H9 (cell line): ENCODE measurements at regions not wholly inside any gene's neighbourhood (a gene's known extent, or its start where the extent isn't known, plus 50 kb on each side); places are given as distances from the start of the nearest gene placed in this dataset.

ENCODE experiments used
- DNase-seq: peaks from one replicate; pipeline ENCODE4 v3.0.0-alpha.2; 2017
- H2AFZ ChIP-seq: one replicate; pipeline ENCODE4 v1.6.1; 2013; ENCODE audit warnings: mild to moderate bottlenecking, low read length, control low read depth, moderate library complexity
- H2AK5ac ChIP-seq: 2 replicates; pipeline ENCODE4 v1.6.1; 2013; ENCODE audit warnings: low read length, control low read depth, mixed read lengths; ENCODE audit not compliant: insufficient read length
- H2BK120ac ChIP-seq: one replicate; pipeline ENCODE4 v1.6.1; 2013; ENCODE audit warnings: low read depth, mild to moderate bottlenecking, low read length, control low read depth, inconsistent platforms; ENCODE audit not compliant: poor library complexity, severe bottlenecking
- H2BK12ac ChIP-seq: 2 replicates; pipeline ENCODE4 v1.6.1; 2013; ENCODE audit warnings: low read length, control low read depth, mixed read lengths, low read depth; ENCODE audit not compliant: insufficient read length
- H2BK15ac ChIP-seq: 2 replicates; pipeline ENCODE4 v1.6.1; 2013; ENCODE audit warnings: low read depth, low read length, control low read depth
- H2BK20ac ChIP-seq: one replicate; pipeline ENCODE4 v1.6.1; 2013; ENCODE audit warnings: low read depth, mild to moderate bottlenecking, low read length, control low read depth, inconsistent platforms; ENCODE audit not compliant: poor library complexity, severe bottlenecking
- H2BK5ac ChIP-seq: 2 replicates; pipeline ENCODE4 v1.6.1; 2013; ENCODE audit warnings: low read length, control low read depth, mixed read lengths; ENCODE audit not compliant: insufficient read length
- H3K14ac ChIP-seq: 2 replicates; pipeline ENCODE4 v1.6.1; 2013; ENCODE audit warnings: low read length, control low read depth; ENCODE audit not compliant: insufficient read depth
- H3K18ac ChIP-seq: 2 replicates; pipeline ENCODE4 v1.6.1; 2013; ENCODE audit warnings: low read depth, mild to moderate bottlenecking, mixed read lengths, low read length, control low read depth; ENCODE audit not compliant: insufficient read length
- H3K23ac ChIP-seq: 2 replicates; pipeline ENCODE4 v1.6.1; 2013; ENCODE audit warnings: low read length, control low read depth, mixed read lengths, low read depth; ENCODE audit not compliant: insufficient read length
- H3K23me2 ChIP-seq: 2 replicates; pipeline ENCODE4 v1.6.1; 2013; ENCODE audit warnings: low read depth, mild to moderate bottlenecking, mixed read lengths, low read length, control low read depth; ENCODE audit not compliant: insufficient read length, poor library complexity, severe bottlenecking
- H3K27ac ChIP-seq: 2 replicates; pipeline ENCODE4 v1.5.1; 2013; ENCODE audit warnings: low read length, control low read depth, mixed read lengths, low read depth; ENCODE audit not compliant: insufficient read length
- H3K27me3 ChIP-seq: 2 replicates; pipeline ENCODE4 v1.6.1; 2013; ENCODE audit warnings: low read length, control low read depth, inconsistent platforms; ENCODE audit not compliant: insufficient read depth
- H3K4ac ChIP-seq: 2 replicates; pipeline ENCODE4 v1.6.1; 2013; ENCODE audit warnings: low read depth, mild to moderate bottlenecking, control low read depth, inconsistent platforms, low read length, moderate library complexity
- H3K4me1 ChIP-seq: 2 replicates; pipeline ENCODE4 v1.6.1; 2013; ENCODE audit warnings: low read length, control low read depth, inconsistent platforms; ENCODE audit not compliant: insufficient read depth
- H3K4me2 ChIP-seq: 2 replicates; pipeline ENCODE4 v1.6.1; 2013; ENCODE audit warnings: low read length, control low read depth, mixed read lengths; ENCODE audit not compliant: insufficient read length, insufficient read depth
- H3K56ac ChIP-seq: 2 replicates; pipeline ENCODE4 v1.6.1; 2013; ENCODE audit warnings: low read depth, mild to moderate bottlenecking, mixed read lengths, low read length, control low read depth; ENCODE audit not compliant: insufficient read length
- H3K79me1 ChIP-seq: 2 replicates; pipeline ENCODE4 v1.6.1; 2013; ENCODE audit warnings: low read depth, mild to moderate bottlenecking, moderate library complexity, low read length, control low read depth, inconsistent platforms; ENCODE audit not compliant: insufficient read depth, poor library complexity, severe bottlenecking
- H3K79me2 ChIP-seq: 2 replicates; pipeline ENCODE4 v1.6.1; 2013; ENCODE audit warnings: low read length, control low read depth, inconsistent platforms; ENCODE audit not compliant: insufficient read depth
- H3K9ac ChIP-seq: 2 replicates; pipeline ENCODE4 v1.6.1; 2013; ENCODE audit warnings: low read length, control low read depth, mixed read lengths; ENCODE audit not compliant: insufficient read length; ENCODE audit errors: extremely low read depth
- H3K9me3 ChIP-seq: one replicate; pipeline ENCODE4 v1.6.1; 2013; ENCODE audit warnings: low read depth, low read length, inconsistent platforms; ENCODE audit not compliant: control insufficient read depth
- H3T11ph ChIP-seq: one replicate; pipeline ENCODE4 v1.6.1; 2013; ENCODE audit warnings: mild to moderate bottlenecking, low read length, control low read depth, inconsistent platforms
- H4K20me1 ChIP-seq: one replicate; pipeline ENCODE4 v1.6.1; 2013; ENCODE audit not compliant: control insufficient read depth, insufficient read length, insufficient read depth
- H4K5ac ChIP-seq: 2 replicates; pipeline ENCODE4 v1.6.1; 2013; ENCODE audit warnings: low read depth, mild to moderate bottlenecking, mixed read lengths, low read length, control low read depth; ENCODE audit not compliant: insufficient read length
- H4K8ac ChIP-seq: replicated peaks from 2 replicates; pipeline ENCODE4 v1.6.1; 2013; ENCODE audit warnings: low read length, control low read depth, mixed read lengths, low read depth; ENCODE audit not compliant: insufficient read length
- H4K91ac ChIP-seq: 2 replicates; pipeline ENCODE4 v1.6.1; 2013; ENCODE audit warnings: low read depth, mild to moderate bottlenecking, moderate library complexity, mixed read lengths, low read length, control low read depth; ENCODE audit not compliant: insufficient read length
- H3K27ac Mint-ChIP-seq, 3 experiments: 2 replicates in 2 of 3; 3 replicates in 1 of 3; pipeline ENCODE4 v1.8.0; 2020 to 2021; ENCODE audit warnings: mixed read lengths in 3 of 3, mild to moderate bottlenecking in 1 of 3, moderate library complexity in 1 of 3
- H3K27me3 Mint-ChIP-seq: 2 replicates; pipeline ENCODE4 v1.8.0; 2021; ENCODE audit warnings: low read depth, mild to moderate bottlenecking, moderate library complexity, mixed read lengths
- H3K36me3 Mint-ChIP-seq, 3 experiments: 2 replicates in 2 of 3; 3 replicates in 1 of 3; pipeline ENCODE4 v1.8.0; 2020 to 2021; ENCODE audit warnings: low read depth in 3 of 3, mixed read lengths in 3 of 3; ENCODE audit not compliant: insufficient read depth in 1 of 3
- H3K4me1 Mint-ChIP-seq, 2 experiments: 2 replicates each; pipeline ENCODE4 v1.8.0; 2020; ENCODE audit warnings: mixed read lengths in 2 of 2
- H3K4me3 Mint-ChIP-seq, 2 experiments: 2 replicates in 1 of 2; 3 replicates in 1 of 2; pipeline ENCODE4 v1.8.0; 2020 to 2021; ENCODE audit warnings: mild to moderate bottlenecking in 2 of 2, mixed read lengths in 2 of 2, moderate library complexity in 1 of 2
- H3K9me3 Mint-ChIP-seq, 2 experiments: 2 replicates in 1 of 2; 3 replicates in 1 of 2; pipeline ENCODE4 v1.8.0; 2020; ENCODE audit warnings: mild to moderate bottlenecking in 2 of 2, mixed read lengths in 2 of 2, moderate library complexity in 1 of 2
- WGBS: extraction: QIAGEN DNeasy Blood & Tissue Kit; methylation state at CpG from one replicate; pipeline ENCODE4 v1.1.7; 2013; ENCODE audit warnings: missing lambda C conversion rate, low lambda C conversion rate, mixed read lengths; ENCODE audit not compliant: insufficient read length; ENCODE audit errors: extremely low coverage; 5-methylcytosine and 5-hydroxymethylcytosine counted together
- TF ChIP-seq, protein P1 (sequence below): fragments of 200-600 bp; sonication (generic); conservative IDR thresholded peaks from 3 replicates; pipeline ENCODE4 v1.8.0; 2021; ENCODE audit warnings: antibody characterized with exemption, mild to moderate bottlenecking

- Histone ChIP-seq H2BK20ac (no peak overlapping the region), H4K20me1 (no peaks in the 10 kb centered on the region), H3K4me2 (no peak overlapping the region), H3T11ph (no peak overlapping the region), H3K23ac (no peak overlapping the region), H3K79me1 (no peaks in the 10 kb centered on the region), H2BK12ac (no peak overlapping the region), H2BK120ac (no peak overlapping the region), H3K9ac (no peak overlapping the region), H4K5ac (no peak overlapping the region), H2AK5ac (no peak overlapping the region), H3K9me3 (no peaks in the 10 kb centered on the region), H3K27ac (no peak overlapping the region), H3K4ac (no peak overlapping the region), H3K56ac (no peak overlapping the region), H2AFZ (no peak overlapping the region), H4K8ac (no peak overlapping the region), H3K79me2 (no peaks in the 10 kb centered on the region), H3K23me2 (no peaks in the 10 kb centered on the region), H3K18ac (no peak overlapping the region), H4K91ac (no peak overlapping the region), H3K4me1 (no peaks in the 10 kb centered on the region), H2BK5ac (no peak overlapping the region), H3K27me3 (no peaks in the 10 kb centered on the region), H3K14ac (no peak overlapping the region), H2BK15ac (no peak overlapping the region)
- peaks cover 3 to 6% of the 10 kb centered on the region in 2 experiments for H3K4me1 Mint-ChIP-seq
- H3K4me3 Mint-ChIP-seq, result no peak overlapping the region; a peak in 1 of 5 replicates
- no peak for DNase-seq
- H3K9me3 Mint-ChIP-seq, result peaks cover 2 to 3% of the 10 kb centered on the region in 2 experiments; a peak in 4 of 5 replicates
- no CpG with 5 or more reads among the region's 2 CpGs for WGBS
- peaks cover 13% of the 10 kb centered on the region for H3K27me3 Mint-ChIP-seq
- TF ChIP-seq, protein P1, sequence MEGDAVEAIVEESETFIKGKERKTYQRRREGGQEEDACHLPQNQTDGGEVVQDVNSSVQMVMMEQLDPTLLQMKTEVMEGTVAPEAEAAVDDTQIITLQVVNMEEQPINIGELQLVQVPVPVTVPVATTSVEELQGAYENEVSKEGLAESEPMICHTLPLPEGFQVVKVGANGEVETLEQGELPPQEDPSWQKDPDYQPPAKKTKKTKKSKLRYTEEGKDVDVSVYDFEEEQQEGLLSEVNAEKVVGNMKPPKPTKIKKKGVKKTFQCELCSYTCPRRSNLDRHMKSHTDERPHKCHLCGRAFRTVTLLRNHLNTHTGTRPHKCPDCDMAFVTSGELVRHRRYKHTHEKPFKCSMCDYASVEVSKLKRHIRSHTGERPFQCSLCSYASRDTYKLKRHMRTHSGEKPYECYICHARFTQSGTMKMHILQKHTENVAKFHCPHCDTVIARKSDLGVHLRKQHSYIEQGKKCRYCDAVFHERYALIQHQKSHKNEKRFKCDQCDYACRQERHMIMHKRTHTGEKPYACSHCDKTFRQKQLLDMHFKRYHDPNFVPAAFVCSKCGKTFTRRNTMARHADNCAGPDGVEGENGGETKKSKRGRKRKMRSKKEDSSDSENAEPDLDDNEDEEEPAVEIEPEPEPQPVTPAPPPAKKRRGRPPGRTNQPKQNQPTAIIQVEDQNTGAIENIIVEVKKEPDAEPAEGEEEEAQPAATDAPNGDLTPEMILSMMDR, result no peak
- no peaks in the 10 kb centered on the region for H3K36me3 Mint-ChIP-seq
- H3K27ac Mint-ChIP-seq, result no peak overlapping the region
Observed at GRCh38 chr21:32941263-32941662, 84.5 kb upstream of the OLIG2 start.
